PC-3 (cell line): ENCODE measurements at regions not wholly inside any gene's neighbourhood (a gene's known extent, or its start where the extent isn't known, plus 50 kb on each side); places are given as distances from the start of the nearest gene placed in this dataset.

Experiments
- EZH2 ChIP-seq: fragments of 300-600 bp; sonication (generic); IDR thresholded peaks from one replicate; pipeline ENCODE4 v1.6.1; 2017; ENCODE audit warnings: antibody characterized with exemption, mild to moderate bottlenecking, low read length; ENCODE audit not compliant: unreplicated experiment
- EZH2phosphoT487 ChIP-seq: fragments of 300-600 bp; sonication (generic); IDR thresholded peaks from 2 replicates; pipeline ENCODE4 v1.6.1; 2018; ENCODE audit warnings: mild to moderate bottlenecking, antibody characterized with exemption, low read length, borderline replicate concordance
- TF ChIP-seq, protein P1 (sequence below): fragments of 300-600 bp; sonication (generic); conservative IDR thresholded peaks from 2 replicates; pipeline ENCODE4 v1.5.1; 2017; ENCODE audit warnings: antibody characterized with exemption, low read depth, mild to moderate bottlenecking, low read length

DNA sequence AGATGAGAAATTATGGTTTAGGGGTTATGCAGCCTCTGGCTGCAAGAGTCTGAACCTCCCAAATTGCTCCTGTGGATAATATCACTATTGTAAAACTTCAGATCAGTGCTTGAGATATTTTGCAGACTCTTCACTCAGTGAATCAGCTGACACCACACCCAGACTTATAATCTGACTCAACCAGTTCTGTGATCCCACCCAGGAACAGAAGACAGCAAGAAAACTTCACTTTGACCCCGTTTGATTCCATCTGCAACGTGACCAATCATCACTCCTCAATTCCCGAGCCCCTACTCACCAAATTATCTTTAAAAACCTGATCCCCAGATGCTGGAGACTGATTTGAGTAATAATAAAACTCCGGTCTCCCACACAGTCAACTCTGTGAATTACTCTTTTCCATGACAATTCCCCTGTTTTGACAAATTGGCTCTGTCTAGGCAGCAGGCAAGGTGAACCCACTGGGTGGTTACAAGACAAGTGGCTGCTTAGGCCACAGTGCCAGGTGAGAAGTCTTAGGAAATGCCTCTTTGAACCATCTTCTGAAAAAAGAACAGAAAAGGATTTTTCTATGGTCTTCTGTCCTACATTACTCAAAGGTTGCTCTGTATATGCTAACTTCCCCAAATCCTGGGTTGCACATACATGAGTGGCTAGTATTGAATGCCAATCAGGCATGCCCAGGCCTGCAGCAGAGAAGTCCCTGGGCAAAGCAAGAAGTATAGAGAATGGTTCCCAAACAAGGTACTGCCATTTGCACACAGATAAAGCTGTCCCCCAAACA is 588.0 kb downstream of the PRELID2 start:
- TF ChIP-seq, protein P1, sequence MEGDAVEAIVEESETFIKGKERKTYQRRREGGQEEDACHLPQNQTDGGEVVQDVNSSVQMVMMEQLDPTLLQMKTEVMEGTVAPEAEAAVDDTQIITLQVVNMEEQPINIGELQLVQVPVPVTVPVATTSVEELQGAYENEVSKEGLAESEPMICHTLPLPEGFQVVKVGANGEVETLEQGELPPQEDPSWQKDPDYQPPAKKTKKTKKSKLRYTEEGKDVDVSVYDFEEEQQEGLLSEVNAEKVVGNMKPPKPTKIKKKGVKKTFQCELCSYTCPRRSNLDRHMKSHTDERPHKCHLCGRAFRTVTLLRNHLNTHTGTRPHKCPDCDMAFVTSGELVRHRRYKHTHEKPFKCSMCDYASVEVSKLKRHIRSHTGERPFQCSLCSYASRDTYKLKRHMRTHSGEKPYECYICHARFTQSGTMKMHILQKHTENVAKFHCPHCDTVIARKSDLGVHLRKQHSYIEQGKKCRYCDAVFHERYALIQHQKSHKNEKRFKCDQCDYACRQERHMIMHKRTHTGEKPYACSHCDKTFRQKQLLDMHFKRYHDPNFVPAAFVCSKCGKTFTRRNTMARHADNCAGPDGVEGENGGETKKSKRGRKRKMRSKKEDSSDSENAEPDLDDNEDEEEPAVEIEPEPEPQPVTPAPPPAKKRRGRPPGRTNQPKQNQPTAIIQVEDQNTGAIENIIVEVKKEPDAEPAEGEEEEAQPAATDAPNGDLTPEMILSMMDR, result no peak
- no peak for TF ChIP-seq EZH2
- TF ChIP-seq EZH2phosphoT487, result no peak
